Peyer's patch (tissue), 4 donors: ENCODE measurements at regions not wholly inside any gene's neighbourhood (a gene's known extent, or its start where the extent isn't known, plus 50 kb on each side); places are given as distances from the start of the nearest gene placed in this dataset.

Experiments used
- DNase-seq, 3 donors: peaks; one replicate each; pipeline ENCODE4 v3.0.0-alpha.2; 2017 to 2019
- H3K27ac ChIP-seq, 4 donors: fragments of 200-600 bp; sonication (generic); one replicate each; pipeline ENCODE4 v1.5.1; 2016 to 2019
- H3K27me3 ChIP-seq, 2 donors: fragments of 200-600 bp; sonication (generic); one replicate each; pipeline ENCODE4 v1.5.1; 2019
- H3K36me3 ChIP-seq, 3 donors: fragments of 200-600 bp; sonication (generic); one replicate each; pipeline ENCODE4 v1.5.1; 2016 to 2019
- H3K4me1 ChIP-seq, 4 donors: fragments of 200-600 bp; sonication (generic); one replicate each; pipeline ENCODE4 v1.5.1; 2016 to 2019
- H3K4me3 ChIP-seq, 4 donors: fragments of 200-600 bp; sonication (generic); 1 replicate in 3 of 4; 2 replicates in 1 of 4; pipeline ENCODE4 v1.5.1; 2016 to 2019; ENCODE audit warnings: mild to moderate bottlenecking in 1 of 4
- H3K9me3 ChIP-seq, 4 donors: fragments of 200-600 bp; sonication (generic); one replicate each; pipeline ENCODE4 v1.5.1; 2016 to 2019; ENCODE audit warnings: mild to moderate bottlenecking in 1 of 4
- CTCF ChIP-seq, 6 experiments: fragments of 450-650 bp in 4 of 6; fragments of 200-600 bp in 2 of 6; sonication (generic) in 1 of 6; IDR thresholded peaks; one replicate each; pipeline ENCODE4 v1.5.1; 2017 to 2019; ENCODE audit warnings: antibody characterized with exemption in 6 of 6, mild to moderate bottlenecking in 3 of 6, moderate library complexity in 1 of 6
- POLR2A ChIP-seq, 2 donors: fragments of 450-650 bp; IDR thresholded peaks; one replicate each; pipeline ENCODE4 v1.5.1; 2017; ENCODE audit warnings: antibody characterized with exemption in 2 of 2, mild to moderate bottlenecking in 2 of 2, moderate library complexity in 2 of 2

- Histone ChIP-seq H3K27me3 (no peaks in the 10 kb centered on the region), H3K4me1 (no peaks in the 10 kb centered on the region), H3K36me3 (no peaks in the 10 kb centered on the region), H3K27ac (no peak overlapping the region), H3K4me3 (no peak overlapping the region), H3K9me3 (no peaks in the 10 kb centered on the region)
- no peak for TF ChIP-seq CTCF (IDR thresholded peaks at IDR 0.05)
- no peak for TF ChIP-seq POLR2A (IDR thresholded peaks at IDR 0.05)
- DNase-seq = no peak
These were observed 151.3 kb downstream of the RTL9 start for GRCh38 chrX:110509755-110510532.

- no peaks in the 10 kb centered on the region for H3K9me3 ChIP-seq
- TF ChIP-seq CTCF (IDR thresholded peaks at IDR 0.05) = no peak
- no peak for TF ChIP-seq POLR2A (IDR thresholded peaks at IDR 0.05)
- no peaks in the 10 kb centered on the region for H3K36me3 ChIP-seq
These were observed 152.6 kb downstream of the RTL9 start for GRCh38 chrX:110511238-110511637.

GRCh38 chrX:110512341-110512740 lies 153.7 kb downstream of the RTL9 start:
- Histone ChIP-seq H3K27ac (no peak overlapping the region), H3K9me3 (no peaks in the 10 kb centered on the region), H3K27me3 (no peaks in the 10 kb centered on the region), H3K36me3 (no peaks in the 10 kb centered on the region), H3K4me3 (no peak overlapping the region), H3K4me1 (no peaks in the 10 kb centered on the region)
- DNase-seq = no peak
- TF ChIP-seq POLR2A (IDR thresholded peaks at IDR 0.05) = no peak
- no peak for TF ChIP-seq CTCF (IDR thresholded peaks at IDR 0.05)

More at GRCh38 chrX:110511238-110511637, 152.6 kb downstream of the RTL9 start:
- Histone ChIP-seq H3K27me3 (no peaks in the 10 kb centered on the region), H3K4me1 (no peaks in the 10 kb centered on the region), H3K4me3 (no peak overlapping the region), H3K27ac (no peak overlapping the region)
- DNase-seq = no peak

- no peak for DNase-seq
- Histone ChIP-seq H3K27me3 (no peaks in the 10 kb centered on the region), H3K9me3 (no peaks in the 10 kb centered on the region), H3K4me3 (no peak overlapping the region), H3K36me3 (no peaks in the 10 kb centered on the region), H3K4me1 (no peaks in the 10 kb centered on the region), H3K27ac (no peak overlapping the region)
- TF ChIP-seq POLR2A (IDR thresholded peaks at IDR 0.05) = no peak
- TF ChIP-seq CTCF (IDR thresholded peaks at IDR 0.05) = no peak
These were observed 155.9 kb downstream of the RTL9 start for GRCh38 chrX:110514509-110514908.

GRCh38 chrX:110519501-110519900 lies 160.9 kb downstream of the RTL9 start:
- Histone ChIP-seq H3K27ac (no peak overlapping the region), H3K27me3 (no peaks in the 10 kb centered on the region), H3K36me3 (no peaks in the 10 kb centered on the region), H3K4me1 (no peaks in the 10 kb centered on the region), H3K9me3 (no peaks in the 10 kb centered on the region), H3K4me3 (no peak overlapping the region)
- TF ChIP-seq POLR2A (IDR thresholded peaks at IDR 0.05) (no peak), CTCF (IDR thresholded peaks at IDR 0.05) (no peak)
- no peak for DNase-seq
